ENCODE measurements at regions not wholly inside any gene's neighbourhood (a gene's known extent, or its start where the extent isn't known, plus 50 kb on each side); places are given as distances from the start of the nearest gene placed in this dataset.

DNA sequence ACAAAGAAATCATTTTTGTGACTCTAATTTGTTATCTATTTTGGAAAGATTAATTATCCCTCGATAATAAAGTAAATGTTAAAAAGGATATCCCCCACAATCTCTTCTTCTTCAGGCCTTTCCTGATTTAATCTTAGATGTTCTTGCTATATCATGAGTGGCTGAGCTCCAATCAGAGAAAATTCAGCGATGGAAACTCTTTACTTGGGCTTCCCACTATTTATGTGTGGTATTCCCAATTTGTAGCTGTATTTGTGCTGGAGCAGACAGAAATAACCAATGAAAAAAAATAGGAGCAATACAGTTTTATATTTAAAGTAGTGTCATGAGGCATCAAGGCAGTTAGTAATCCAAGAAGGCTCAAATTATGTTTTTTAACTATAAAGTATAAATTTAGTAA is 539.1 kb downstream of the PRKD1 start:
- TF ChIP-seq, protein P1, sequence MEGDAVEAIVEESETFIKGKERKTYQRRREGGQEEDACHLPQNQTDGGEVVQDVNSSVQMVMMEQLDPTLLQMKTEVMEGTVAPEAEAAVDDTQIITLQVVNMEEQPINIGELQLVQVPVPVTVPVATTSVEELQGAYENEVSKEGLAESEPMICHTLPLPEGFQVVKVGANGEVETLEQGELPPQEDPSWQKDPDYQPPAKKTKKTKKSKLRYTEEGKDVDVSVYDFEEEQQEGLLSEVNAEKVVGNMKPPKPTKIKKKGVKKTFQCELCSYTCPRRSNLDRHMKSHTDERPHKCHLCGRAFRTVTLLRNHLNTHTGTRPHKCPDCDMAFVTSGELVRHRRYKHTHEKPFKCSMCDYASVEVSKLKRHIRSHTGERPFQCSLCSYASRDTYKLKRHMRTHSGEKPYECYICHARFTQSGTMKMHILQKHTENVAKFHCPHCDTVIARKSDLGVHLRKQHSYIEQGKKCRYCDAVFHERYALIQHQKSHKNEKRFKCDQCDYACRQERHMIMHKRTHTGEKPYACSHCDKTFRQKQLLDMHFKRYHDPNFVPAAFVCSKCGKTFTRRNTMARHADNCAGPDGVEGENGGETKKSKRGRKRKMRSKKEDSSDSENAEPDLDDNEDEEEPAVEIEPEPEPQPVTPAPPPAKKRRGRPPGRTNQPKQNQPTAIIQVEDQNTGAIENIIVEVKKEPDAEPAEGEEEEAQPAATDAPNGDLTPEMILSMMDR (IDR thresholded peaks at IDR 0.05), result no peak
- no peak for TF ChIP-seq EZH2 (IDR thresholded peaks at IDR 0.05; ENCODE audit: borderline replicate concordance, insufficient read depth, low read depth, low read length, poor library complexity, severe bottlenecking)

All from B cell (primary cell).